ENCODE measurements at regions not wholly inside any gene's neighbourhood (a gene's known extent, or its start where the extent isn't known, plus 50 kb on each side); places are given as distances from the start of the nearest gene placed in this dataset.

DNA sequence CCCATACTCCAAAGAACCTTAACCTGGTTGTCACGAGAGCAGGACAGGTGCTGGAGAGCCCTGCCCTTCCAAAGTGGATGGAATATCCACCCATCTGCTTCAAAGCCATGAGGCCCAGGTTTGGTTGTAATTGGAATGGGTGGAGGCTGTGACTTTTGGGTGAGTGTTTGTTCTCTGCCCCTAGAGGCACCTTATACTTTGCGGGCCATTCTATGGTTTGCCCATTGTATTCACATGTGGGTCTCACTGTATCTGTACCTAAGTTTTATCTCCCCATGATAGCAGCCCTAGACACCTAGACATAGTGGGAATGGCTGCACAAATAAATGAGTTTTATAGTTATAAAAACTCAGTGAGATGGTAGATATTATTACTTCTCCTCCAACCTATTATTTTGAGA lies 67.1 kb upstream of the NAA20 start:
- TF ChIP-seq MYC (IDR thresholded peaks at IDR 0.05; ENCODE audit: low read depth, low read length), result no peak
- TF ChIP-seq, protein P1, sequence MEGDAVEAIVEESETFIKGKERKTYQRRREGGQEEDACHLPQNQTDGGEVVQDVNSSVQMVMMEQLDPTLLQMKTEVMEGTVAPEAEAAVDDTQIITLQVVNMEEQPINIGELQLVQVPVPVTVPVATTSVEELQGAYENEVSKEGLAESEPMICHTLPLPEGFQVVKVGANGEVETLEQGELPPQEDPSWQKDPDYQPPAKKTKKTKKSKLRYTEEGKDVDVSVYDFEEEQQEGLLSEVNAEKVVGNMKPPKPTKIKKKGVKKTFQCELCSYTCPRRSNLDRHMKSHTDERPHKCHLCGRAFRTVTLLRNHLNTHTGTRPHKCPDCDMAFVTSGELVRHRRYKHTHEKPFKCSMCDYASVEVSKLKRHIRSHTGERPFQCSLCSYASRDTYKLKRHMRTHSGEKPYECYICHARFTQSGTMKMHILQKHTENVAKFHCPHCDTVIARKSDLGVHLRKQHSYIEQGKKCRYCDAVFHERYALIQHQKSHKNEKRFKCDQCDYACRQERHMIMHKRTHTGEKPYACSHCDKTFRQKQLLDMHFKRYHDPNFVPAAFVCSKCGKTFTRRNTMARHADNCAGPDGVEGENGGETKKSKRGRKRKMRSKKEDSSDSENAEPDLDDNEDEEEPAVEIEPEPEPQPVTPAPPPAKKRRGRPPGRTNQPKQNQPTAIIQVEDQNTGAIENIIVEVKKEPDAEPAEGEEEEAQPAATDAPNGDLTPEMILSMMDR (IDR thresholded peaks at IDR 0.05; ENCODE audit: low read depth, low read length), result no peak
